Vagina (tissue), 2 donors: ENCODE measurements at regions not wholly inside any gene's neighbourhood (a gene's known extent, or its start where the extent isn't known, plus 50 kb on each side); places are given as distances from the start of the nearest gene placed in this dataset.

ENCODE experiments used
- CTCF ChIP-seq, 3 experiments: fragments of 450-650 bp in 2 of 3; fragments of 200-600 bp in 1 of 3; sonication (generic) in 1 of 3; IDR thresholded peaks; one replicate each; pipeline ENCODE4 v1.5.1; 2017 to 2019; ENCODE audit warnings: antibody characterized with exemption in 3 of 3, mild to moderate bottlenecking in 2 of 3, moderate library complexity in 2 of 3
- POLR2AphosphoS5 ChIP-seq, 2 donors: sonication (generic); formaldehyde crosslinking; IDR thresholded peaks; one replicate each; pipeline ENCODE4 v1.9.0; 2017; ENCODE audit warnings: antibody characterized with exemption in 2 of 2, mild to moderate bottlenecking in 2 of 2, low read depth in 1 of 2; ENCODE audit not compliant: insufficient read depth in 1 of 2

GRCh38 chr2:14907014-14907612, 274.6 kb downstream of the LRATD1 start:
- TF ChIP-seq CTCF (IDR thresholded peaks at IDR 0.05) (no peak), POLR2AphosphoS5 (IDR thresholded peaks at IDR 0.05; ENCODE audit: insufficient read depth in 1 of 2, low read depth in 1 of 2) (no peak)
